GM12892 (cell line): ENCODE measurements at regions not wholly inside any gene's neighbourhood (a gene's known extent, or its start where the extent isn't known, plus 50 kb on each side); places are given as distances from the start of the nearest gene placed in this dataset.

Source experiments
- DNase-seq: peaks from one replicate; pipeline ENCODE4 v3.0.0; 2011; ENCODE audit not compliant: insufficient read length
- FAIRE-seq: peaks from 2 replicates; lab custom pipeline; 2011; peaks lifted over from hg19 to GRCh38; lab: Jason Lieb, UNC
- POLR2A ChIP-seq: IDR thresholded peaks from 2 replicates; pipeline ENCODE4 v1.6.1; 2011; ENCODE audit warnings: low read depth, low read length, control low read depth
- POLR2AphosphoS5 ChIP-seq: IDR thresholded peaks from 2 replicates; pipeline ENCODE4 v1.6.1; 2011; ENCODE audit warnings: low read depth, low read length, control low read depth
- TAF1 ChIP-seq: IDR thresholded peaks from 2 replicates; pipeline ENCODE4 v1.6.1; 2011; ENCODE audit warnings: low read depth, mild to moderate bottlenecking, control low read depth, low read length, borderline replicate concordance

GRCh38 chr4:20326977-20327376 is 75.3 kb downstream of the SLIT2 start:
- no peak for FAIRE-seq
- no peak for TF ChIP-seq POLR2AphosphoS5
- TF ChIP-seq POLR2A, result no peak
- TF ChIP-seq TAF1, result no peak
- no peak for DNase-seq

GRCh38 chr4:20327808-20328207 is 76.1 kb downstream of the SLIT2 start:
- DNase-seq (no peak), FAIRE-seq (no peak)
- no peak for TF ChIP-seq POLR2AphosphoS5
- no peak for TF ChIP-seq TAF1
- no peak for TF ChIP-seq POLR2A

GRCh38 chr4:20331642-20332041 is 79.9 kb downstream of the SLIT2 start:
- DNase-seq (no peak), FAIRE-seq (no peak)
- TF ChIP-seq POLR2AphosphoS5 (no peak), TAF1 (no peak), POLR2A (no peak)

GRCh38 chr4:20333141-20333715 is 81.5 kb downstream of the SLIT2 start:
- TF ChIP-seq POLR2A (no peak), TAF1 (no peak), POLR2AphosphoS5 (no peak)
- DNase-seq, result no peak
- FAIRE-seq, result no peak

GRCh38 chr4:20337261-20337664 is 85.6 kb downstream of the SLIT2 start:
- FAIRE-seq, result no peak
- TF ChIP-seq TAF1, result no peak
- no peak for TF ChIP-seq POLR2AphosphoS5
- no peak for TF ChIP-seq POLR2A
- no peak for DNase-seq

- FAIRE-seq, result no peak
- TF ChIP-seq POLR2A (no peak), POLR2AphosphoS5 (no peak), TAF1 (no peak)
- DNase-seq, result no peak
Measured at GRCh38 chr4:20338841-20339240, 87.1 kb downstream of the SLIT2 start.

GRCh38 chr4:20341134-20341738 is 89.5 kb downstream of the SLIT2 start:
- FAIRE-seq, result no peak
- DNase-seq, result no peak
- TF ChIP-seq POLR2A, result no peak
- no peak for TF ChIP-seq POLR2AphosphoS5
- no peak for TF ChIP-seq TAF1

GRCh38 chr4:20347531-20347930 is 95.8 kb downstream of the SLIT2 start:
- FAIRE-seq (no peak), DNase-seq (no peak)
- no peak for TF ChIP-seq POLR2AphosphoS5
- no peak for TF ChIP-seq POLR2A
- TF ChIP-seq TAF1, result no peak

- FAIRE-seq (no peak), DNase-seq (no peak)
- no peak for TF ChIP-seq POLR2AphosphoS5
- TF ChIP-seq POLR2A, result no peak
- no peak for TF ChIP-seq TAF1
Measured at GRCh38 chr4:20348411-20348810, 96.7 kb downstream of the SLIT2 start.

- DNase-seq, result no peak
- TF ChIP-seq POLR2AphosphoS5, result no peak
- TF ChIP-seq POLR2A, result no peak
- TF ChIP-seq TAF1, result no peak
- FAIRE-seq, result no peak
Measured at GRCh38 chr4:20351360-20352162, 99.9 kb downstream of the SLIT2 start.

- FAIRE-seq, result no peak
- TF ChIP-seq TAF1, result no peak
- TF ChIP-seq POLR2AphosphoS5, result no peak
- no peak for TF ChIP-seq POLR2A
- DNase-seq, result no peak
Measured at GRCh38 chr4:20352163-20352431, 100.4 kb downstream of the SLIT2 start.

- FAIRE-seq, result no peak
- no peak for TF ChIP-seq TAF1
- no peak for TF ChIP-seq POLR2AphosphoS5
- TF ChIP-seq POLR2A, result no peak
- no peak for DNase-seq
Measured at GRCh38 chr4:20353646-20354045, 101.9 kb downstream of the SLIT2 start.
